ENCODE measurements at regions not wholly inside any gene's neighbourhood (a gene's known extent, or its start where the extent isn't known, plus 50 kb on each side); places are given as distances from the start of the nearest gene placed in this dataset.
A peak's percentile ranks its signal among the peaks of the same experiment; 100 is the strongest.

DNA sequence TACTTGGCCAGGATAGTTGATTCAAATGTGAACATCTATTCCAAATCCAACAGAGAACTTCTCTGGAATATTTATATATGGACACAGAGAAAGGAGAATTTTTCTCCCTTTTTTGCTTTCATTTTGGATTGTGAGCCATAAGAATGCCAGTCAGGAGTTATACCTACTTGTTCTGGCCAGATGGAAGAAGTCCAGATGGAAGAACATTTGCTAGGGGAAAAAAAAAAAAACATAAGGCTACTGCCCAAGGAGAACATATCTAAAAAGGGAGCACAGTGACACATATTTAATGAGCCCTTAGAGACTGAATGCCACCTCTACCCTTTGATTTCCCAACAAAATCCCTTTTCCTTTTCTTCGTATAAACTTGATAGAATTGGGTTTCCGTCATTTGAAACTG is 61.7 kb upstream of the PPP2R2B start:
- DNase-seq (ENCODE audit: low read depth): no peak
- no peak for TF ChIP-seq CTCF (IDR thresholded peaks at IDR 0.05; ENCODE audit: low read depth, low read length, missing control alignments)
- H3K4me3 ChIP-seq (ENCODE audit: low read depth, low read length): no peak overlapping the region
- in situ Hi-C loops (cut with HindIII; ENCODE audit: low sequenced_read_pairs): no loop called here

GRCh38 chr5:146944019-146944418 is 65.5 kb upstream of the PPP2R2B start:
- in situ Hi-C loops (cut with HindIII; ENCODE audit: low sequenced_read_pairs): no loop called here
- no peak for DNase-seq (ENCODE audit: low read depth)
- H3K4me3 ChIP-seq (ENCODE audit: low read depth, low read length): no peak overlapping the region
- TF ChIP-seq CTCF (IDR thresholded peaks at IDR 0.05; ENCODE audit: low read depth, low read length, missing control alignments): no peak

- no peak for TF ChIP-seq CTCF (IDR thresholded peaks at IDR 0.05; ENCODE audit: low read depth, low read length, missing control alignments)
- in situ Hi-C loops (cut with HindIII; ENCODE audit: low sequenced_read_pairs): no loop called here
Measured at GRCh38 chr5:146944764-146945616, 66.4 kb upstream of the PPP2R2B start.

DNA sequence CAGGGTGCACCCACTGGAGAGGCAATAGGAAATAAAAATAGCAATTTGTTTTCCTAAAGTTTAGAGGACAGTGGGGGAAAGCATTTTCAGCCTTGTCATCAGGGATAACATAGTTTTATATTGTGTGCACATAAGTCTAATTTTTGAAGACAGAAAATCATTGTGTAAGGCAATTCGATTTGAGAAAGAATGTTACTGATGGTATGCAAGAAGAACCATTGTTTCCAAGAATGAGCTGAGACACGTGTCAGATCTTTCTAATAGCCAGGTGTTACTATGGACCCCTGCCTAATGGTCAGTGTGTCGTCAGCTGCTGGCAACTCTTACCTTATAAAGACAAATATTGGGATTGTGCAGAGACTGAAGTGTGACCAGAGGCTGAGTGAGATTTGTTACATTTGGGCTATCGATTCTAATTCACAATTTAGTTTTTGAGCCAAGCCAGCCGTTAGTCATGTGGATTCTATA is 67.1 kb upstream of the PPP2R2B start:
- H3K4me3 ChIP-seq (ENCODE audit: low read depth, low read length): no peak overlapping the region
- DNase-seq (ENCODE audit: low read depth): no peak
- in situ Hi-C loops (cut with HindIII; ENCODE audit: low sequenced_read_pairs): no loop called here
- TF ChIP-seq CTCF (IDR thresholded peaks at IDR 0.05; ENCODE audit: low read depth, low read length, missing control alignments): no peak

More at GRCh38 chr5:146944764-146945616, 66.4 kb upstream of the PPP2R2B start:
- no peak overlapping the region for H3K4me3 ChIP-seq (ENCODE audit: low read depth, low read length)
- DNase-seq (ENCODE audit: low read depth): no peak

GRCh38 chr5:146947181-146947941 is 68.8 kb upstream of the PPP2R2B start:
- peak; percentile 25 for TF ChIP-seq CTCF (IDR thresholded peaks at IDR 0.05; ENCODE audit: low read depth, low read length, missing control alignments)
- no peak for DNase-seq (ENCODE audit: low read depth)
- in situ Hi-C loops (cut with HindIII; ENCODE audit: low sequenced_read_pairs): no loop called here
- H3K4me3 ChIP-seq (ENCODE audit: low read depth, low read length): no peak overlapping the region

DNA sequence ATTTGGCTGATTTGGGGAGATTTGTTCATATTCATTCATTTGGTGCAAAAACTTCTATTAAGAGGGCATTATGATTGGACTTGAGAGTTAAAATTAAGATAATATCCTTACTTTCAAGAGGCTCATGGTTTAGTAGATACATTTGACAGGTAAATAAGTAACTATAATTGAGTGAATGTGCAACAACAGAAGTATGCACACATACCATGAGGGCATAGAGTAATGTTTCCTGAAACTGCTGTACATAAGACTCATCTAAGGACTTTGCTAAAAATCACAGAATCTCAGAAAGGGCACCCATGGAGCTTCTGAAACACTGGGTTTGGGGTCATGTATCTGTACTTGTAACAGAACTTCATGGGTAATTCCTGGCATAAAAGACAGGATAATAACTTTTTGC is 70.1 kb upstream of the PPP2R2B start:
- TF ChIP-seq CTCF (IDR thresholded peaks at IDR 0.05; ENCODE audit: low read depth, low read length, missing control alignments): no peak
- H3K4me3 ChIP-seq (ENCODE audit: low read depth, low read length): no peak overlapping the region
- in situ Hi-C loops (cut with HindIII; ENCODE audit: low sequenced_read_pairs): no loop called here
- no peak for DNase-seq (ENCODE audit: low read depth)
